Germinal center (tissue), 1 donor: ENCODE measurements at regions not wholly inside any gene's neighbourhood (a gene's known extent, or its start where the extent isn't known, plus 50 kb on each side); places are given as distances from the start of the nearest gene placed in this dataset.

Experiments used
- DNase-seq: peaks from one replicate; pipeline ENCODE4 v3.0.0; 2012; ENCODE audit warnings: mixed read lengths, low spot score

DNA sequence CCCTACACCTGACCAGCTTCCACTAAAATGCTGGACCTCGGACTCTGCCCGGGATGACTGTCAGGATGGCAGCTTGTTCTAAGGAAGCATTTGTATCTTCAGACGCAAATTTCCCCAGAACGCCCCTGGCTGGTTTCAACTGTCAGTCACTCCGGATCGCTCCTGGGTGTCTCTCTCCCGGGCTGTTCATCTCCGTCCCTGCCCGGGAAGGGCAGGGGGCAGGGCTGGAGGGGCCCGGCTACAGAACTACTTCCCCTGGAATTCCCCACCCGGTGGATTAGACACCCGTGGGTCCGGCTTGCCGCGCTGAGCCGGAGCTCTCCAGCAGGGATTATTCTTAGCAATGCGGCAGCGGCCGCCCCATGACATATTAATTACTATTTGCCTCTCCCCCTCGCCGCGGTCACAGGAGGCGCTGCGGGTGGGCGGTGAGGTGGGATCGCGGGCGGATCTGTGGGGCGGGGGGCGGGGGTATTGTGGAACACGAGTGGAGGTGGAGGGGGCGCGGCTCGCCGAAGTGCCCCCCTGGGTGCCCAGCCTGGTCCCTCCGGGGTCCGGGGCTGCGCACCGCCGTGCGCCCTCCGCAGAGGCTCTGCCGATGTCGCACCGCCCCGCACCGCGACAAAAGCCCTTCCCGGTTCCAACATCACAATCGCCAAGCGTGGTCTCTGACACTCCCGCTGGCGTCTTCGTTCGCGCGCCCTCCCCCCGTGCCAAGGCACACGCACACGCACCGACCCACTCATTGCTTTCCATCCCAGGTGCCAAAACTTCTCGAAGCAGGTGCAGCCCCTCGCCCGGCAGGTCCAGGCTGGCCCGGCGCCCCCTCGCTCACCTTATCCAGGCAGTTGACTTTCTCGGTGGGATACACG, 276.1 kb upstream of the NEBL start:
- DNase-seq = no peak

DNA sequence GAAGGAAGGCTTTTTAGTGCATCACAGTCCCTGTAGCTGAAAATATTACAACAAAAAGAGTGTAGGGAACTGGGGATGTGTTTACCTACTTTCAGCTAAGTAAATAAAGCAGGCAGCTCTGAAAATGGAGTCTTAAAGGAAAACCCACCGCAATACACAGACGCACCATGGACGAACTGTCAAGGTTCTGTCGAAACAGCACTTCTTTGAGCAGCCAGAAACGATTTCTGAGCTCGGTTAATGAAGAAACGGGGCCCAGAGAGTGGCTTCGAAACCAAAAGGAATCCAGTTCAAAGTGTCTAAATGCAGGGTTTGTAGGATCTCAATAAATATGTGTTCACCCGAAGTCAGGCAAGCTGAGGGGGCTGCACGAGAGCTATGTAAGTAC, 275.4 kb upstream of the NEBL start:
- DNase-seq = no peak

DNA sequence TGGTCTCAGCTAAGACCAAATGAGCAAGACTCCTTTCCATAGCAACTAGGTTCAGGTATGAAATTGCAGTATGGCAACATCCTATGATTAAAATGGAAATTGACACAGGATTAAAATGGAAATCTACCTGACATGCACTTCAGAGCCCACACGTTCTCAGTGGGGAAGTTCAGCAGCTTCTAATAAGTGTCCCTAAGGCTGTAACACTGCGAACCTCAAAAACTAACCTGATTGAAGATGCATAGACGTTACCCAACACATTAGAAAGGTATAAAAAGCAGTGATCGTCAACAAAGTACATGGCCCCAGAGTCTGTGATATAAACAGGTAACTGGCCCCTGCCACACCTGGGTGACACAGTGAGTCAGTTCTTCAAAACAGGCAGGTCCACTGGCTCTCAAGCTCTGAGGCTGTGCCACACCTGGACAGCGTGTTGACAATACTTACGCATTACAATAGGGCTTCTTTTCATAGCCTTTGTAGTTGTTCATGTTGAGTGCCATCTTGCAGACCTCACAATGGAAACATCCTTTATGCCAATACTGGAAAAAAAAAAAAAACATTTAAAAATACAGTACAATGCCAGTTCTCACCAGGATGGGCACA, 274.9 kb upstream of the NEBL start:
- no peak for DNase-seq

DNA sequence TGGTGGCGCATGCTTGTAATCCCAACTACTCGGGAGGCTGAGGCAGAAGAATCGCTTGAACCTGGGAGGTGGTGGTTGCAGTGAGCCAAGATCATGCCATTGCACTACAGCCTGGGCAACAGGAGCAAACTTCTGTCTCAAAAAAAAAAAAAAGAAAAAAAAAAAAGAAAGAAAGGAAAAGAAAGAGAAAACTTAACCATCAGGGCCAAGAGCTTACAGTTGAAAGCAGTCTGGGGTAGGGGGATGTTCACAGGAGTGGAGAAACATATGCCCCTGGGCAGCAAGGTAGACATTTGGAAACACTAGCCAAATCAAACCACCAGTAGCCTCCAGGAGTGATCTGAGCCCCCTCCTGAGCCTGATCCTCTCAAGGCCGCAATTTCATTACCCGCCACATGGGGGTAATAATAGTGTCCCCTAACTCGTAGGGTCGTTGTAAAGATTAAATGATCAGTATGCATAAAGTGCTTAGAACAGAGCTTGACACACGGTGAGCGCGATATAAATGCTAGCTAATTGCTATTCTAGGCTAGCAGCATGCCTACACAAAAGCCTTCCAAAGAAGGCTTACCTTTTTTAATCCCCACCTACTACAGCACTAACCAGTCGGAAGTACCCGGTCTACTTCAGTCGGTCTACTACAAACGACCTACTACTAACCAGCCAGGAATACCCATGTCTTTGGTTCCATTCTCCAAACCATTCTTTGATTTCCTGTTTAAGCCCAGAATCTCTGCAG, 274.3 kb upstream of the NEBL start:
- no peak for DNase-seq

DNA sequence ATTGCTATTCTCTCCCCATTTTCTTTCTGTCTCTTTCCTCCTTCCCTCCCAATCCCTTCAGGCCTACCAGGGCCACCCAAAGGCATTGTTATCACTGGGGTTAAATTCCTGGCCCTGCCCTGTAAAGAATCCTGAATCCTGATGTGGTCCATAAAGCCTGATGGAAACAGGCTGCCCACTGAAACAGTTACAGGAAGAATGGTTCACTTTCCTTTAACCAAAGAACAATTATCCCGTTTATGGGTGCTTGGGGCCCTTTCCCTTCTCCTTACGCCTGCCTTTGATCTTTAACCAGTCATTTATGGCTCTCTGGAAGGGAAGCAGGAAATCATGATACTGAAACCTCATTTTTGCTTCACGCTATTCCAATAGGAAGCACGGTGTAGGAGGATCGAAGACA, 273.1 kb upstream of the NEBL start:
- no peak for DNase-seq

DNA sequence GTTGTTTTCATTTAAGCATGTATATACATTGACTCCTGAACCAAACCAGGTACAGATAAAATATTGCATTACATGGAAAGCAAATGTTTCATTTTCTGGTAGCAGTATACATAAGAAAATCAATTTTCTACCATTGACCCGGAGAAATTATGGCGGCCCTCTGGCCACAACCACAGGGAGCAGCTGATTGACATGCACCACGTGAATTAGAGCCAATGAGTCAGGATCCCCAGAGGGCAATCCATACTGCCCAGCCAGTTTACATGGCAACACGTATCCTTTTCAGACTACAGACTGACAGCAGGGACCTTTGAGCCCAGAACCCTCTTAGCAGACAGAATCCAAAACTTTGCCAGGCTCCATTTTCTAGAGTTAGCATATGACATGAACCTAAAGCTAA, 272.2 kb upstream of the NEBL start:
- no peak for DNase-seq

DNA sequence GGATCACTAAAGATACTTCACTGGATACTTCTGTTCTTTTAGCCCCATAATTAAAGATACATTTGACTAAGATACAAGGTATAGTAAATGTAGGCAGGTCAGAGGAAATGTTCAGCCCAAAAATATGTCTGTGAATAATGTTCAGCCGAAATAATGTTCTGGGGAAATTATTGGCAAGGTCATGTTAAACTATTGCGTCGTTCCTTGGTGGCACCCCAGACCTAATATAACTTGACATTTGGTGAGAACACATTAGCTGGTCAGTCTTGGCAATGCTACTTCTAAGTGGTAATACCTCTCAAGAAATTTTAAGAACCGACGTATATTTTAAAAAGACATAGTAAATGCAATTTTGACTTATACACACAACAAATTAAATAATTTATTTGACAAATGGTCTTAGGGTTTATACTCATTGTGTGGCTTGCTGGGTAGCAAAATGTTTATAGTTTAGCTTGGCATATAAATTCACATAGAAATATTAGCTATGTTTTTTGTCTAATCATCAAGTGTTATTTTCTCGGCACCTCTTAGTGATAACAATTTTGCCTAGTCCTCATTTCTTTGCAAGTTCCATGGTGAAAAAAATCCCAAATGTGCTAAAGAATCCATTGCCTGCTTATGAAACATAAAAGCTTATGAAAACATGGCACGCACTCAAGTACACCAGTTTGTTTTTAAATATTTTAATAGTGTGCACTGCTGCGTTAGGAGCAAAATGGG, 270.3 kb upstream of the NEBL start:
- no peak for DNase-seq

DNA sequence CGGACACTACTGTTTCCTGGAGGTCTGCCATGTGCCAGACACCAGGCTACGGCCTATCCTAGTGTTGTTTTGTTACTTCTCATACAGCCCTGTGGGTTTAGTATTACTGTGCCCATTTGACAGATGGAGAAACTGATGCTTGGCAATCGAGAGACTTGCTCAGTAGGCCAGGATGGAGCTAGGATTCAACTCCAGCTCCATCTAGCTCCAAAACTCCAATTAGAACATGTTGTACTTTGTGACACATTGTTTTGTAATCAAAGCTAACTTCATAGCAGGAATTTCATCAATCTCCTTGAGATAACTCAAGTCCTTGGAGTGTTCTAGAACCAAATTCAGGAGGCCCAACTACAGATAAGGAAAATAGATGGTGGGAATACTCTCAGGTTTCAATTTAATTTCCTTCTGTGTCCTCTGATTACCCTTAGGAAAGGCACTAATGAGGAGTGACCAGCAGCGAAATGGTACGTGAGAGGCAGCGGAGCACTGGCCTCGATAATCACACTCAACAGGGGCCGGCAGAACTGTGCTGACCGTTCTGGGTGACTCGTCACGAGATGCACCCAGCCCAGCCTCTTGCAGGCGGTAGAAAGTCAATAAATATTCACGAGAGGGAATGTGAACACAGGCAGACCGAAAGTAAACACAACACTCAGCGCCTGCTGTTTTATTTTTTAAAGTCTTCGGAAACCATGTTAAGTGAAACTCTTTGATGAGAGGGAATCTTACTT, 269.6 kb upstream of the NEBL start:
- no peak for DNase-seq

DNA sequence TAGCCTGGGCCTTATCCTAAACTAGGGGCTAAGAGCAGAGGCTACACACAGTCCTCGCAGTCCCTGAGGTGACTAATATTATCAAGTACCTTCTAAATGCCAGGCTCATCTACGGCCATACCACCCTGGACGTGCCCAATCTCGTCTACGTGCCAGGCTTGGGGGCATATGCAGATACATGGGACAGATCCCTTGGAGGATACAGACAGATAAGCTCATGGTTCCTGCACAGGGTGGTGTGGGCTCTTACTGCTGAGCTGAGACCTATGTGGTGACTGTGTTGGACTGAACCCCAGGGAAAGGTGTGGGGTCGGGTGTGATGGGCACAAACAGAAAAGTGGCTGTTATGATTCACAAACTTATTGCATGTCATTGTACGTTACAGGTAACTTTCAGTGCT, 268.4 kb upstream of the NEBL start:
- no peak for DNase-seq

DNA sequence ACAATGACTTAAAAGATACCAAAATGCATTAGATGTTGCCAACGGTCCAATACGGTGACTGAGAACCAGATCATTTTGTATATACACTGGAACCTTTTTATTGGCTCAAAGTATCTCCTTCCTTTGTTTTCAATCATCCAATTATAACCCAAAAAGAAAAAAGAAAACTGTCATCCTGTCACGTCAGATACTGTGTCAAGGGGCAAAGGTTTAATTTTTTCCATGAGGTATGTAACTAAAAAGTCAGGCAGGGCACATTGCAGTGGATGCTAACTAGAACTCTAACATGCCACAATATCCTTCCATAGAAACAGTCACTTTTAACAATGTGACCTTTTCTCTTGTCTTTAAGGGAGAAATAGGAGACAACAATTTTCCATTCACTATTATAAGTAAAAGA, 267.6 kb upstream of the NEBL start:
- DNase-seq = no peak

DNA sequence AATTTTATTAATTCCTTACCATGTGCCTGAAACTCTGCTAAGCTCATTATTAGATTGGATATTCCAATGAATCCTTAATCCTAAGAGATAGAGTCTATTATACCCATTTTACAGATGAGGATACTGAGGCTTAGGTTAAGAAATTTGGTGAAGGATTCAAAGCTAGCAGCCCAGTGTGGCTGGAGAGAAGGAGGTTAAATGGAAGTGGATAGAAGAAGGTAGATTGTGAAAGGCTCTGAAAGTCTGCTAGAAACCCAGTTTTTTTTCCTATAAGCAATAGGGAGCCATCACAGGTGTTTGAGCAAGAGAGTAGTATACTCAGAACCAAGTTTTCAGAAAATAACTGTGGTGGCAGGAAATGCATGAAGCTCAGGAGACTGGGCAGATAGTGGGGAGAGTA, 265.8 kb upstream of the NEBL start:
- DNase-seq = no peak

DNA sequence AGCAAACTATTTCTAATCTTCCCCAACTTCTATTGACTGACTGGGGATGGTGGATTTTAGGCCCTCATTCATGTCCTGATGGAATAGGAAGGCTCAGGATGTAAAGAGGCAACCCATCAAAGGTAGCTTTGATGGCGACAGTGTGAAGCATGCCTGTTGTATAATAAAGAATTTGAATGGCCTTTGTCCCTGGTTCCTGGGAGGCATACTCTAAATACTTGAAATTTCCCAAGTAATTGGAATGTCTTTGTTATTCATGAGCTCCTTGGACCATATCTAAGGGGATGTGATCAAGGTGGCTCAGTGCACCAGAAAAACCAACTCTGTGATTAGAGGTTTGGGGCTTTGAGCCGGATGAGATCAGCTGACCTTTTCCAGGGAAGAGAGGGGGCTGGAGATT, 264.5 kb upstream of the NEBL start:
- DNase-seq = no peak

DNA sequence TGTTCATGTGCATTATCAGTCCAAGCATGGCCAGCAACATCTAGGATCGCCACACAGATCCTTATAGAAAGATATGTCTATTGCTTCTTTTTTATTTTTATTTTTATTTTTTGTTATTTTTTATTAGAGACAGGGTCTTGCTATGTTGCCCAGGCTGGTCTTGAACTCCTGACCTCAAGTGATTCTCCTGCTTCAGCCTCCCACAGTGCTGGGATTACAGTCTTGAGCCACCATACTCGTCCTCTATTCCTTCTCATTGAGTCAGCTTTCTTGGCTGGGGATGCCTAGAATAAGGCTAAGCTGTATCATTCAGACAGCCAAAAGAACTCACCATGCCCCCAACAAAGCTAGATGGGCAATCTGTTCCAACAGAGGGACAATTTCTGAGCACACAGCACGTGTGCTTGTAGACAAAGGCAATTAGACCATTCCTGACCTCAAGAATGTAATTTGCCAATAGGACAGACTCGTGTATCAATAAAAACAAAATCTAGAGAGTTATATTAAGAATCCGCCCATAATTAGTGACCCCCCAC, 264.0 kb upstream of the NEBL start:
- DNase-seq = no peak

DNA sequence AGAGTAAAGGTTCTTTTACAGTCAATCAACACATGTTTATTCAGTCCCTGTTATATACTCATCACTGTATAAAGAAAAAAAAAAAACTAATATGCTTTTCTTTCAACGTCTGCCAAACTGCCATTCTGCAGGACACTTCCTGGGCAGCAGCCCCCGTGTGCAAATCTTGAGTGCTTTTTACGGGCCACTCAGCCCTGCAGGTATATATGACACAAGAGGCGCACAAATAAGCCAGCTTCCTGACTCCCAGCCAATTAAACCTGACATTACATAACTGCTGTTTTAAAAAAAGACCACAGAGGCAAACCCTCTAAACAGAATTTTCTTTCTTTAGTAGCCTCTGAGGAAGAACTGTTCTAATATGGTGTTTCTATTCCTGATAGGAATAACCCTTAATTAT, 263.0 kb upstream of the NEBL start:
- no peak for DNase-seq

DNA sequence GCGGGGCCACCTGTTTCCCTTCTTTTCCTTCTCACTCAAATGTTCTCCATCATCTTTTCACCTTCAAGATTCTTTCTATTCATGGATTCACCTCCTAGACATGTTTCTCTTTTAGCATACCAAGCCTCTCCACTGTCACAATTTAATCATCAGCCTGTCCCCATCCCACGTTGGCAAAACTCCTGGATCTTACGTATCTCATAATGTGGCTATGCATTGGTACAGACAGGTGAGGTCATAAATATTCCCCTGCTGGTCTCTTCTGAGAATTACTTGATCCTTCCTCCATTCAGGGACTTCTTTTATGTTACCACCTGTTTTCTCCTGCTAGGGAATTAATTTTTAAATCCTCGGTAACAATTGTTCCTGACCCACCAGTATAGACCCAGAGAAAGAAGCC, 262.6 kb upstream of the NEBL start:
- no peak for DNase-seq

DNA sequence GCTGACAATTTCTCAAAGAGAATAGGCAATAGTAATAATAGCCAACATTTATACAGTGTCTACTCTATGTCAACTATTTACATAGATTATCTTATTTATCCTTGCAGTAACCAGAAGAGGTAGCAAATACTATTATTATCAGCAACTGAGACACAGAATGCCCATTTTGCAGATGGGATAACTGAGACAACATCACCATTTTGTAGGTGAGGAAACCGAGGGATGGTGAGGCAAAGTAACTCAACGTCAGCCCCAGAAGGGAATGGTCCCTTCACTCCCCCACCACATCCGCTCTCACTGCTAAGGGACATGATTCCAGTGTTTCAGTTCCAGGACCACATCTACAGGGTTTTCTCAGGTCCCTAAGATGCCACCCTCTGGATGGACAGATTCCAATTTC, 261.2 kb upstream of the NEBL start:
- DNase-seq = no peak

DNA sequence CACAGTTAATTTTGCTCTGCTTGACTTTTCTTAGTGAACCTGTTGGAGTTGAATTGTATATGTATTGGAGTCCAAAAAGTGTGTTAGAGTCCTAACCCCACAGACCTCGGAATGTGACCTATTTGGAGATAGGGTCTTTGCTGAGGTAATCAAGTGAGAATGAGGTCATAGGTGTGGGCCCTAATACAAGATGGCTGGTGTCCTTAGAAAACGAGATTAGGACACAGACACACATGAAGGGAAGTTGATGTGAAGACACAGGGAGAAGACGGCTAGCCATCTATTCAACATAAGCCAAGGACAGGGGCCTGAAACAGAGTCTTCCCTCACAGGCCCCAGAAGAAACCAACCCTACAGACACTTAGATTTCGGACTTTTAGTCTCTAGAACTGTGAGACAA, 260.6 kb upstream of the NEBL start:
- no peak for DNase-seq

DNA sequence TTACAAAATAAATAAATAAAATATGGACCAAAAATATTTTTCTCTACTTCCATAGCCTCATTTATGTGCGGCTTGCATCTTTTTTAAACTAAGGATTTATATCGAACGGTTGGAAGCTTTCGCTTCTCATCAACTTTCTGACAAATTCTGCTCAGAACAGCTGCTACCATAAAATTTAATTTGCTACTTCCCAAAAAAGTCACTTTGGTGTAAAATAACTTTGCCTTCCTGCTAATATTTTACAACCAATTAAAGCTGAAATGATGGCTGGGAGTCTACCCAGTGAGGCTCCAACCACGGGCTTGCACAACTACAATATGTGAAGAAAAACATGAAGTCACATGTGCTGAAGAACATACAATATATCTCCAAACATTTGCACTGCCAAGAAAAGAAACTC, 253.1 kb upstream of the NEBL start:
- no peak for DNase-seq

DNA sequence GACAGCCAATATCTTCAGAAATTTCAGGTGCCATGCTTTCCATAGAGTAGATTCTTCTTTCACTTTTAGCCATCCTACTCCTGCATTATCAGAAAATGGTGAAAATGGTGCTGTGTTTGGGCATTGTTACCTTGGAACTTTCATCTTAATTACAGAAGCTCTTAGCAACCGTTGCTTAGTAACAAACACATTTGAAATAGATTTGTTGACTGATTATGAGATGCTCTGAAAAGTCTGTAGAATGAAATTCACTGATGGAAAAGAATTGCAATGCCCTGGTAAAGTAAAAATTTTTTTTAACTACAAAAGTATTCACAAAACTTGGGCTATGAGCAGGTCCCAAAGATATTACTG, 249.3 kb upstream of the NEBL start:
- no peak for DNase-seq

DNA sequence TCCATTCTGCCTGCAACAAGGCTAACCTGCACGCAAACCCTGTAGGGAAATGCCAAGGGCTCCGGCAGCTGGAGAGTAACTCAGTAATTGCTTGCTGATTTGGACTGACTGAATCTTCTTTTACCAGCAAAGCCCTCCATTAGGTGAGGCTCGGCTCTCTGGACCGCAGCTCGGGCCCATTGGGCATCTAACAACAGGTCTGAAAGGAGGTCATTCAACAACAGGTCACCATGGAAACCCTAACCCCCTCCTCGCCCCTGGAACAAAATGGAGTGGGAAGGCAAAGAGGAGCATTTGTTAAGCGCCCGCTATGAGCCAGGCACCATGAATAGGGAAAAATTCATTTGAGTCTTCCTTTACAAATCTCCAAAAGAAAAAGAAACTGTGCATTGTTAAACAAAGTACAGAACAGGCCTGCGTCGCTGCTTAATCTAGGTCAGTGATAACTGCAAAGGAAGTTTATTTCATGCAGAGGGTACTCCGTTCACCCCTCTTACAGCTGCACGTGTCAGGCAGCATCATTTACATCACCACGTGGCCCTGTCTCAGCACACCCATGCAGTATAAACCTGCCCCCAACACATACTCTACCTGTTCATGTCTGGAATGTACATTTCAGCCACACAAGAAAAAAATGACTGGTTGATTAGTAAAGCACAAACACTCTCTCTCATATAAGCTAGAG, 248.8 kb upstream of the NEBL start:
- DNase-seq = no peak

DNA sequence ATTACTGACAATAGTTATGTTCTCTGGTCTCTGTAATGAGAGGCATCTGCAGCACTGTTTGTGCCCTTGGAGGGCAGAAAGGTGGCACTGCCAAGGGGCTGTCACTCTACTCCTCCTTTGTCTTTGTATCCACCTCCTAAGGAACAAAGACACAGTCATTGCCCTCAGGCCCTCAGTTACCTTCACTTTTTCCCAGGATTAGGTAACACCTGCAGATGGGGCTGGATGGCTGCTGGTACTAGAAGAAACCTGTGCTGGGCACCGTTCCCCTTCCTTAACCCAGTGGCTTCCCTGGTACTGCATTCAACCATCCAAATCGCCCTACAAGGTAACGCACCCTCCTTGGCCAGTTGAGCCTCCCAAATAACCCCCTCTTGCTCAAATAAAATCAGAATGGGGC, 246.9 kb upstream of the NEBL start:
- no peak for DNase-seq
